ENCODE measurements at regions not wholly inside any gene's neighbourhood (a gene's known extent, or its start where the extent isn't known, plus 50 kb on each side); places are given as distances from the start of the nearest gene placed in this dataset.
"Not testable (repeated sequence)": the region's sequence is repeated elsewhere in the genome, so short reads cannot be mapped to it uniquely, and the experiment has no call there.

DNA sequence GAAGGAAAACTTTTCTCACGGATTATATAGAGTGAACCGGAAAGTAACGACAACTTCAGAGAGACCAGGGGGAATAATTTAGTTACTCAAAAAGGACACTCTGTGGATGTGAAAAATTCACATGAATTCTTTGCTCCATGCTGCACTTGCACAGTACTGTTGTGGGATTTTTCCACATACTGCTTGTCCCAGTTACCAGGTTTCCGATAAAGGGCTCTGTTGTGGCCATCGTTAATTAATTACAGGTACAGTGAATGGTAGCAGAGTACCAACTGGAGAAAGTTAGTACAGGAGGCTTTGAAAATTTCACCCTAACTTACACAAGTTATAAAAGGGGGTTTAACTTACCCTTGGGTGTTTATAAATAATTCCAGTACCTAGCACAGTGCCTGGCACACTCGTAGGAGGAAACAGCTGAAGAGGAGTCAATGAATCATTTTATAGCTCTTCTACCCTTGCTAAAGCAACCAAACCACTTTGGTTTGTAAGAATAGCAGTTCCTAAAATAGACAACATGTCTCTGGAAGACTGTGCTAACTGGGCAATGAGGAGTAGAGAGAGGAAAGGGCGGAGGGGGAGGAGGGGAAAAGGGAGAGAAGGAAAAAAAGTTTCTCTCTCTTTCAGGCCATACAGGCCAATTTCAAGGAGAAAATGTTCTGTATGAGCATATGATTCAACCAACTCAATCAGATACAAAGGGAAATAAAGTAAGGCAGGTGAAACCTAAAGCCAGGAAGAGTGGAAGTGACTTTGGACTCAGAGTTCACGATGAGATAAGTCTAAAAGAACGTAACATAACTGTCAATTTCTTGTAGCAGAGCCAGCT lies 98.3 kb upstream of the MAGI3 start:
- FAIRE-seq (no peak), DNase-seq (ENCODE audit: extremely low spot score, insufficient read length, low read depth) (no peak)

- DNase-seq (ENCODE audit: extremely low spot score, insufficient read length, low read depth) = no peak
Measured at GRCh38 chr1:113292603-113293255, 97.6 kb upstream of the MAGI3 start.

GRCh38 chr1:113293256-113293626 lies 97.1 kb upstream of the MAGI3 start:
- FAIRE-seq = no peak
- DNase-seq (ENCODE audit: extremely low spot score, insufficient read length, low read depth) = no peak

More at GRCh38 chr1:113292603-113293255, 97.6 kb upstream of the MAGI3 start:
- FAIRE-seq = no peak

- DNase-seq (ENCODE audit: extremely low spot score, insufficient read length, low read depth) (no peak), FAIRE-seq (no peak)
Measured at GRCh38 chr1:113297749-113298148, 92.6 kb upstream of the MAGI3 start.

DNA sequence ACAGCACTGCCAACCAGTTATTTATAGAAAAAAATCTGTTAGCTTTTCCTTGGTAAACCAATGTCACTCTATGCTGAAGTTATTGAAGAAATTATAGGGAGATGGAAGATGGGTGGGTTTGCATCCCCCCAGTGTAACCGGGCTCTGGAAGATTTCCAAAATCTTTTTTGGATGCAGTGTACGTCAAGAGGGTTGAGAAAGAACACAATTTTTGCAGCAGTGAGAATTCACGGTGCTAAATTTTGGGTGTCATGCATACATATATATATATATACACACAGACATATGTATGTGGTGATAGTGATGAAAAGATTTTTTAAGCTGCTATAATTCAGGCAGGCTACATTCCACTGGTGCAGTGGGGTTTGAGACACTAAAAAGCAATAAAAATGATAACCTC lies 91.4 kb upstream of the MAGI3 start:
- no peak for FAIRE-seq

GRCh38 chr1:113302636-113303035 lies 87.7 kb upstream of the MAGI3 start:
- no peak for DNase-seq (ENCODE audit: extremely low spot score, insufficient read length, low read depth)
- no peak for FAIRE-seq

More for the DNA sequence above, 91.4 kb upstream of the MAGI3 start:
- DNase-seq (ENCODE audit: extremely low spot score, insufficient read length, low read depth) = no peak

GRCh38 chr1:113303267-113303666 lies 87.0 kb upstream of the MAGI3 start:
- no peak for FAIRE-seq

GRCh38 chr1:113305029-113305428 lies 85.3 kb upstream of the MAGI3 start:
- not testable (repeated sequence) for DNase-seq (ENCODE audit: extremely low spot score, insufficient read length, low read depth); FAIRE-seq

More at GRCh38 chr1:113303267-113303666, 87.0 kb upstream of the MAGI3 start:
- DNase-seq (ENCODE audit: extremely low spot score, insufficient read length, low read depth) = no peak

DNA sequence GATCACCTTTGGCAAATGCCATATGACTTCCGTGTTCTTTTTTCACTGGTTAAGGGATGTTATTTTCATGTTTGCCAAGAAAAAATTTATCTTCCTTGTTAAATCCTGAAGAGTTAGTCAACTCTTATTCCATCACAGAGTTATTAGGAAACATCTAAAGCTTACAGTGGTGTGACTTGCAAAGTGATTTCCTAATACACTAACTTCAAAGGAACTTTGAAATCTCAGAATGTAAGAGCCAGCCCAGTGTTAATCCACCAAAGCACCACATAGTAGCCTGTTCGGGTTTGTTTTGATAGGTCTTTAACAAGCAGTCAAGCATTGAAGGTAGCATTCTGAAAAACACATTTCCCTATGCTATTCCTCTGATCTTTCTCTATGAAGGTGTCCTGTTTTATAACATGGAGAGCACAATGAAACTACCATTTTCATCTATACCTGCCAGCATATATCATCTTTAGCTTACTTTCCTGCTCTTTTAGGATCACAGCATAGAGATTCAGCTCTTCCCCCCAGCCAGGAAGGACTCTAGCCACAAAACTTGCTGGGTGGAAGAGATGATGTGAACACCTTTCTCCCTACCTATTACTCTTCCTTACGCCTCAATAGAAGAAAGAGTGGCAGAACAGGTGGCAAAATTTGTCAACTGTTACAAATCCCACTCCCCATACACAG lies 82.4 kb upstream of the MAGI3 start:
- FAIRE-seq = no peak
- DNase-seq (ENCODE audit: extremely low spot score, insufficient read length, low read depth) = no peak

GRCh38 chr1:113312651-113313050 lies 77.7 kb upstream of the MAGI3 start:
- not testable (repeated sequence) for DNase-seq (ENCODE audit: extremely low spot score, insufficient read length, low read depth); FAIRE-seq

GRCh38 chr1:113314600-113314999 lies 75.7 kb upstream of the MAGI3 start:
- no peak for DNase-seq (ENCODE audit: extremely low spot score, insufficient read length, low read depth)
- no peak for FAIRE-seq

- DNase-seq (ENCODE audit: extremely low spot score, insufficient read length, low read depth) = no peak
- FAIRE-seq = no peak
Measured at GRCh38 chr1:113320272-113320671, 70.0 kb upstream of the MAGI3 start.

- FAIRE-seq = no peak
- DNase-seq (ENCODE audit: extremely low spot score, insufficient read length, low read depth) = no peak
Measured at GRCh38 chr1:113320972-113321680, 69.2 kb upstream of the MAGI3 start.

DNA sequence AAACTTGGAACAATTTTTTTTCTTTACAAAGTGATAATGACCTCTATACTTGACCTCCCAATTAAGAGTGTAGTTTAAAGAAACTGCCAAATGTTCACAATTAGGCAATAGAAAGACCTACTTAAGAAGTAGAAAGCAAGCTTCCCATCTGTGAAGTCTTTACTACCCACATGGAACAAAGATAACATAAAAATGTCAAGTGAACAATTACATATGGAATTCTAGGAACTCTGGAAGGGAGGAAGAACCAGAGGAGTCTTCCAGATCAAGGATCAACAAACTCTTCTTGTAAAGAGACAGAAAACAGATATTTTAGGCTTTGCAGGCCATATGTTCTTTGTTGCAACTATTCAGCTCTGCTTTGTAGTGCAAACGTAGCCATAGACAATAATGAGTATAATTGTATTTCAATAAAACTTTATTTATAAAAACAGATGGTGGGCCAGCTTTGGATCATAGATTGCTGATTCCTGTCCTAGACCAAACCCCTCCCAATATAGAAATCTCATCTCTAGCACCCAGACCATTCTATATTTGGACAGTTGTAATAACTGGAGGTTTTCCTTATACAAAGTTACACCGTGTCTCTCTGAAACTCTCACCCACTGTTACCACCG lies 68.4 kb upstream of the MAGI3 start:
- DNase-seq (ENCODE audit: extremely low spot score, insufficient read length, low read depth) = no peak

GRCh38 chr1:113322439-113322838 lies 67.9 kb upstream of the MAGI3 start:
- FAIRE-seq = no peak
- no peak for DNase-seq (ENCODE audit: extremely low spot score, insufficient read length, low read depth)

More for the DNA sequence above, 68.4 kb upstream of the MAGI3 start:
- FAIRE-seq = no peak

- no peak for FAIRE-seq
Measured at GRCh38 chr1:113325022-113325421, 65.3 kb upstream of the MAGI3 start.

DNA sequence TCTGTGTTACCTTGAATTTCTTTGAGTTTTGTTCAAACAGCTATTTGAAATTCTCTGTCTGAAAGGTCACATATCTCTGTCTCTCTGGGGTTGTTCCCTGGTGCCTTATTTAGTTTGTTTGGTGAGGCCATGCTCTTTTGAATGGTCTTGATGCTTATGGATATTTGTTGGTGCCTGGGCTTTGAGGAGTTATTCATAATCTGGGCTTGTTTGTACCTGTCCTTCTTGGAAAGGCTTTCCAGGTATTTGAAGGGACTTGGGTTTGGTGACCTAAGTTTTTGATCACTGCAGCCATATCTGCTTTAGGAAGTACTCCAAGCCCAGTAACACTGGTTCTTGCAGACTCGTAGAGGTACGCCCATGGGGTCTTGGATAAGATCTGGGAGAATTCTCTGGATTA lies 63.3 kb upstream of the MAGI3 start:
- DNase-seq (ENCODE audit: extremely low spot score, insufficient read length, low read depth) (no peak), FAIRE-seq (no peak)

More at GRCh38 chr1:113325022-113325421, 65.3 kb upstream of the MAGI3 start:
- DNase-seq (ENCODE audit: extremely low spot score, insufficient read length, low read depth) = no peak

DNA sequence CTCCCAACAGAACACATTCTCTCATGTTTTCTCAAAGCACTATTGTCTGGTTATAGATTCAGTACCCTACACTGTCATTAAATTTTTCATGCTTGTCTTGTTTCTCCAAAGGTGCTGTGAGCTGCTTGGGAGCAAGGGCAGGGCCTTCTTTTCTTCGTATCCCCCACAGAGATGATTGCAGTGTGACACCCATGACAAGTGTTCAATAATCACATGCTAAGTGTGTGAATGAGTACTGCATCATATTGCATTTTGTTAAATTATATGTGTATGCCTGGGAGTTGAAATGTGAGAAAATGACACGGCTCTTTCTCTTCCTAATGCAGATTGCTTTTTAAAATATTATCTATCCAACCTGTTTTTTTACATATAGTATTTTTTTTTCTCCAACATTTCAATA lies 57.3 kb upstream of the MAGI3 start:
- DNase-seq (ENCODE audit: extremely low spot score, insufficient read length, low read depth) (no peak), FAIRE-seq (no peak)

- DNase-seq (ENCODE audit: extremely low spot score, insufficient read length, low read depth) = no peak
- FAIRE-seq = no peak
Measured at GRCh38 chr1:113340038-113340437, 50.3 kb upstream of the MAGI3 start.

All from GM18507 (cell line).